Activated naive CD4-positive, alpha-beta T cell treated with anti-CD3 and anti-CD28 coated beads for 36 hours (primary cell): ENCODE measurements at regions not wholly inside any gene's neighbourhood (a gene's known extent, or its start where the extent isn't known, plus 50 kb on each side); places are given as distances from the start of the nearest gene placed in this dataset.

Experiments used
- CTCF ChIA-PET: fragments of 350-600 bp; sonication (Branson Sonifier 250); formaldehyde crosslinking; loops from one replicate; lab custom pipeline; 2021; ENCODE audit warnings: antibody characterized with exemption; lab: Charles Lee
- DNase-seq: peaks from one replicate; pipeline ENCODE4 v3.0.0-alpha.2; 2020
- H3K27ac Mint-ChIP-seq: one replicate; pipeline ENCODE4 v1.8.0; 2021; ENCODE audit warnings: mild to moderate bottlenecking, mixed read lengths
- H3K27me3 Mint-ChIP-seq: one replicate; pipeline ENCODE4 v1.8.0; 2021; ENCODE audit warnings: low read depth, mixed read lengths
- H3K36me3 Mint-ChIP-seq: one replicate; pipeline ENCODE4 v1.8.0; 2021; ENCODE audit warnings: low read depth, mixed read lengths
- H3K4me1 Mint-ChIP-seq: one replicate; pipeline ENCODE4 v1.8.0; 2021; ENCODE audit warnings: low read depth, mixed read lengths
- H3K4me3 Mint-ChIP-seq: one replicate; pipeline ENCODE4 v1.8.0; 2021; ENCODE audit warnings: mild to moderate bottlenecking, moderate library complexity, mixed read lengths
- H3K9me3 Mint-ChIP-seq: one replicate; pipeline ENCODE4 v1.8.0; 2021; ENCODE audit warnings: mixed read lengths
- intact Hi-C: fragments of 100-400 bp; cut with micrococcal nuclease; formaldehyde crosslinking; loops from one replicate; pipeline ENCODE4 v1.15.1; 2023

GRCh38 chr1:5349526-5349925 lies 642.7 kb downstream of the NPHP4 start:
- Mint-ChIP-seq H3K27ac (no peak overlapping the region), H3K4me3 (no peak overlapping the region)

DNA sequence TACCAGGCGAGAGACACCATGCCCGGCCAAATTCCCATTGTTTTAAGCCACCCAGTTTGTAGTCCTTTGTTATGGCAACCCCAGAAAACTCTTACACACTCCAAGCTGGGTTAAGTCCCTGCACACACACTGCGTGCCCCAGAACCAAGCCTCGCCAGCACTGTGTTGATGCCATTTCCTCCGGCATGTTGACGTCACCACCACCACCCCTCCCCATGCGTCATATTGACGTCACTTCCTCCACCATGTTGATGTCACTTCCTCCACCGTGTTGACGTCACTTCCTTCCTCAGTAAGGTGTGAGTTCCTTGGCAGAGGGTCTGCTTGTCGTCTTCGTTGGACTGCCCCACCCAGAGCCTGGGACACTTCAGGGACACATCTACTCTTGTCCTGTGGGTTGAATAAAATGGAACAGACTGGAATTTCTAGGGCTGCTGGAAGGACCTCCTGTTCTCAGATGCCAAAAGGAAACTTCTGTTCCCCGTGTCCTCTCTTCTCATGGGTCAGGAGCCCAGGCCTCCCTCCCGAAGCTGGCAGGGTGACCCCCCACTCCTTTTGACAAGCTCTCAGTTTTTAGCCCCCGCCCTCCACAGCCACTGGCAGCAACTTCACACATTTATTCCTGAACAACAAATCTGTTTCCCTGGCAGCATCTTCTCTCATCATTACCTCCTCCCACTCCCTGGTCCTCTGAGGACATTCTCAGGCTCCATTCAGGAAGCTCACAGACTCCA lies 643.3 kb downstream of the NPHP4 start:
- CTCF ChIA-PET = no interaction called here
- no peak for DNase-seq
- H3K27ac Mint-ChIP-seq = no peak overlapping the region
- H3K9me3 Mint-ChIP-seq = peaks cover 7% of the 10 kb centered on the region
- no peaks in the 10 kb centered on the region for H3K36me3 Mint-ChIP-seq
- peaks cover 15% of the 10 kb centered on the region for H3K4me1 Mint-ChIP-seq
- H3K4me3 Mint-ChIP-seq = no peak overlapping the region
- intact Hi-C loops = no loop called here
- H3K27me3 Mint-ChIP-seq = no peaks in the 10 kb centered on the region

More at GRCh38 chr1:5349526-5349925, 642.7 kb downstream of the NPHP4 start:
- Mint-ChIP-seq H3K36me3 (peaks cover 2% of the 10 kb centered on the region), H3K27me3 (no peaks in the 10 kb centered on the region), H3K4me1 (peaks cover 15% of the 10 kb centered on the region), H3K9me3 (peaks cover 7% of the 10 kb centered on the region)
- CTCF ChIA-PET = no interaction called here
- intact Hi-C loops = no loop called here
- DNase-seq = no peak

- Mint-ChIP-seq H3K27me3 (no peaks in the 10 kb centered on the region), H3K4me3 (no peak overlapping the region), H3K9me3 (peaks cover 7% of the 10 kb centered on the region), H3K4me1 (peaks cover 15% of the 10 kb centered on the region), H3K27ac (no peak overlapping the region), H3K36me3 (no peaks in the 10 kb centered on the region)
- intact Hi-C loops = no loop called here
- CTCF ChIA-PET = no interaction called here
- DNase-seq = no peak
These were observed 644.5 kb downstream of the NPHP4 start for GRCh38 chr1:5347726-5348125.

- intact Hi-C loops = no loop called here
- no peaks in the 10 kb centered on the region for H3K27me3 Mint-ChIP-seq
- H3K27ac Mint-ChIP-seq = no peak overlapping the region
- peaks cover 7% of the 10 kb centered on the region for H3K9me3 Mint-ChIP-seq
- CTCF ChIA-PET = no interaction called here
- peaks cover 17% of the 10 kb centered on the region for H3K4me1 Mint-ChIP-seq
- H3K4me3 Mint-ChIP-seq = no peak overlapping the region
- DNase-seq = no peak
- H3K36me3 Mint-ChIP-seq = no peaks in the 10 kb centered on the region
These were observed 646.7 kb downstream of the NPHP4 start for GRCh38 chr1:5345556-5345955.

DNA sequence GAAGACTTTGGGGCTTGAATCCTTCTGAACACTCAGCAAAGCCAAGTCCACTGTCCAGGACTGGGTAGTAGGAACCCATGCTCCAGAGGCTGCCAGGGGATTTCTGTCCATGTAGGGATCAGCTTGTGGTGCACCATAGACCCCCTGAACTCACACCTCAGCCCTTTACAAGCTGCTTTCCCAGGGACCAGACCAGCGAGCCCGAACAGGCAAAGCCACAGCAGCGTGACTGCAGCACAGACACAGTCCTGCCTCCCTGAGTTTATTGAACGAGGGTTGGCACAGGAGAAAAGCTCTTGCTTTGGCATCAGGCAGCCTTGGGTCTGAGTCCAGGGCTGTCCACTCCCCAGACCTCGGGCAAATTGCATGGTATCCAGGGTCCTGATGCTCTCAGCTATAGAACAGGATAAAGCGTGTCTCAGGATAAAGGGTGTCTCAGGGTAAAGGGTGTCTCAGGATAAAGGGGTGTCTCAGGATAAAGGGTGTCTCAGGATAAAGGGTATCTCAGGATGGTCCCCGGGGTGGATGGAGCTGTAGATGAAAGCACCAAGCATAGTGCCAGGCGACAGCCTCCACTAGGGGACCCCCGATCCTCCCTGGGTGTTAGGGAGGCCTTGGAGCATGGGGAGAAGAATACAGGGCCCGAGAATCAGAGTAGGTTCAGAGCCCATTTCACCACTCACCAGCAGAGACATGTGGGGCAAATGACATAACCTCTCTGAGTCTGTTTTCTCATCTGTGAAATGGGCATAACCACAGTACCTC lies 648.8 kb downstream of the NPHP4 start:
- Mint-ChIP-seq H3K27ac (no peak overlapping the region), H3K4me3 (no peak overlapping the region), H3K27me3 (no peaks in the 10 kb centered on the region), H3K36me3 (no peaks in the 10 kb centered on the region), H3K4me1 (peaks cover 3% of the 10 kb centered on the region), H3K9me3 (peaks cover 3% of the 10 kb centered on the region)
- CTCF ChIA-PET = no interaction called here
- no peak for DNase-seq
- intact Hi-C loops = no loop called here

GRCh38 chr1:5342830-5343229 lies 649.4 kb downstream of the NPHP4 start:
- H3K27me3 Mint-ChIP-seq = no peaks in the 10 kb centered on the region
- H3K36me3 Mint-ChIP-seq = no peaks in the 10 kb centered on the region
- intact Hi-C loops = no loop called here
- no peak for DNase-seq
- H3K27ac Mint-ChIP-seq = no peak overlapping the region
- CTCF ChIA-PET = no interaction called here
- H3K4me1 Mint-ChIP-seq = peaks cover 9% of the 10 kb centered on the region
- H3K9me3 Mint-ChIP-seq = peaks cover 3% of the 10 kb centered on the region
- H3K4me3 Mint-ChIP-seq = no peak overlapping the region

DNA sequence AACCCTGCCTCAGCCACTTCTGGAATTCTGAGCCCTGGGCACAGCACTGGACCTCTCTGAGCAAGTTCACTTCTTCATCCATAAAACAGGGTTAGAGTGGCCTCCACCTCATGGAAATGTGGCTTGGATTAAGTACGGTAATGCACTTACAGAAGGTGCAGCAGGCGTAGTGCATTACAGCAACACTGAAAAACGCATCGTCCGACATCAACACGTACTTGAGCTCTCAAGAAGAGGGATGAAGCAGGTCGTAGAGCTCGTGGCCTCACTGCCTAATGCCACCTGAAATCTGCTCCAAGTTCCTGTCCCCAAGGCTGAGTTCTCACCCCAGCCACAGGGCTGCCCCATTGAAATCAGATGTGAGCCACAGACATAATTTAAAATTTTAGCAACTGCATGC lies 650.1 kb downstream of the NPHP4 start:
- Mint-ChIP-seq H3K4me1 (peaks cover 15% of the 10 kb centered on the region), H3K27ac (no peak overlapping the region), H3K9me3 (peaks cover 3% of the 10 kb centered on the region), H3K4me3 (no peak overlapping the region), H3K36me3 (no peaks in the 10 kb centered on the region), H3K27me3 (no peaks in the 10 kb centered on the region)
- intact Hi-C loops = no loop called here
- CTCF ChIA-PET = no interaction called here
- no peak for DNase-seq

GRCh38 chr1:5341471-5341870 lies 650.8 kb downstream of the NPHP4 start:
- Mint-ChIP-seq H3K27ac (no peak overlapping the region), H3K9me3 (no peaks in the 10 kb centered on the region), H3K27me3 (no peaks in the 10 kb centered on the region), H3K4me3 (no peak overlapping the region), H3K4me1 (peaks cover 20% of the 10 kb centered on the region), H3K36me3 (no peaks in the 10 kb centered on the region)
- DNase-seq = no peak
- intact Hi-C loops = no loop called here
- CTCF ChIA-PET = no interaction called here

DNA sequence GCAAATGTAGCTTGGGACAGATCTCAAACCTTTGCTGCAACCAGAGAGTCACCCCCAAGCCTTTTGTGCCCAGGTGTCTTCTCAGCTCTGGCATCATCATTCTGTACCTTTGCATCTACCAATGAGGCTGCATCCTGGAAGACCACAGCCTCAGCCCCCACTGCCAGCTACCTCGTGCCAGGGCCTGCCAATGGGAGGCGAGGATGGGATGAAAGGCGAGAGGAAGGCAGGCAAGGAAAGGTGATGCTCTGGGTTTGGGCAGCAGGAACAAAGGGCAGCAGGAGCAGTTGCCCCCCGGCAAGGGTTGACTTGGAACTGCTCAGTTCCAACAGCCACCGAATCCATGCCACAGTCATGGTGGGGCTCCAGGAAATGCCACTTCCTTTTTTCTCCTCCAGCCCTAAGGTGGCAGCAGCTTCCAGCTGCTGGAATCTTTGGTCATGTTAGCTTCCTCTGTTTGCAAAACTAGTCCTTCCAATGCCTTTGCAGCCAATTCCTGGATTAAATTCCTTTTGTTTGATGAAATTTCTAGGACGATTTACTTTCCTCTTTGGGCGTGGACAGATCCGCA lies 651.6 kb downstream of the NPHP4 start:
- peaks cover 25% of the 10 kb centered on the region for H3K4me1 Mint-ChIP-seq
- CTCF ChIA-PET = no interaction called here

DNA sequence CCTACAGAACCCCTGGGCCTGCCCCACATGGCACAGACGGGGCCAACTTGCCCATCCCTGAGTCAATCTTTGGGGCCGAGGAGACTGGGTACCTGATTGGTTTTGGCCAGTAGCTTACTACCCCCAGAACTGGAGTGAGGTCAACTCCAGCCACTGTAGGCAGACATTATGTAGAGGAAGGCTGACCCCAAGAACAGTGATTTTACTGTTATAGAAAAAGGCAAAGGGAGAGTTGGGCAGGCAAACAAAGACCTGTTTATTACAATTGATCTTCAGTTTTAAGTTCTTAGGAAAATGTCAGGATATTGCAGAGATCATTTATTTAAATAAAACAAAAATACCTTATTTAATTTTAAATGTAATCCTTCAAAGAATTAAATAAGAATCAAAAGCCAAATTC lies 653.8 kb downstream of the NPHP4 start:
- H3K4me1 Mint-ChIP-seq = peaks cover 28% of the 10 kb centered on the region
- intact Hi-C loops = no loop called here
- H3K27ac Mint-ChIP-seq = no peak overlapping the region
- CTCF ChIA-PET = no interaction called here
- no peak overlapping the region for H3K4me3 Mint-ChIP-seq
- no peaks in the 10 kb centered on the region for H3K27me3 Mint-ChIP-seq
- no peaks in the 10 kb centered on the region for H3K9me3 Mint-ChIP-seq
- no peak for DNase-seq
- peaks cover 2% of the 10 kb centered on the region for H3K36me3 Mint-ChIP-seq

More for the DNA sequence above, 651.6 kb downstream of the NPHP4 start:
- Mint-ChIP-seq H3K27ac (no peak overlapping the region), H3K27me3 (no peaks in the 10 kb centered on the region), H3K36me3 (no peaks in the 10 kb centered on the region), H3K9me3 (no peaks in the 10 kb centered on the region), H3K4me3 (no peak overlapping the region)
- intact Hi-C loops = no loop called here
- DNase-seq = no peak

- CTCF ChIA-PET = no interaction called here
- intact Hi-C loops = no loop called here
- H3K4me3 Mint-ChIP-seq = no peak overlapping the region
- peaks cover 63% of the 10 kb centered on the region for H3K4me1 Mint-ChIP-seq
- H3K27ac Mint-ChIP-seq = no peak overlapping the region
- no peaks in the 10 kb centered on the region for H3K27me3 Mint-ChIP-seq
- no peak for DNase-seq
- H3K36me3 Mint-ChIP-seq = peaks cover 2% of the 10 kb centered on the region
- H3K9me3 Mint-ChIP-seq = peaks cover under 1% of the 10 kb centered on the region
These were observed 658.9 kb downstream of the NPHP4 start for GRCh38 chr1:5333291-5333690.

DNA sequence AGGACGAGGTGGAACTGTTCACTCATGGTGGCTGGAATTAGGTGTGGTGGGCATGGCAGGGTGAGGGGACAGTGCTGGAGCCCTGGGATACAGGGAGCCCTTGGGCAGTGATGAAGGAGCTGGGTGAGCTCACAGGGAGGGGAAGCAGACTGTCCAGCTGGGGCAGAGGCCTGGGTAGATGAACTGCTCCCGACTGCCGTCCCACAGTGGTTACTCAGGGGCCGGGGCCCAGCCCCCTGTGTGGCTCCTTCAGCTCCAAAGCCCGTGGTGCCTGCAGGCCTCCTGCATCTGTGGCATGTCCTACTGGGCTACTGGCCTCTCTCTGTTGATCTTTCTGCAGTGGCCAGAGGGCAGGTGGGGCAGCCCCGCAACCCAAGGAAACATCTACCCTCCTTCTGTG lies 661.1 kb downstream of the NPHP4 start:
- Mint-ChIP-seq H3K9me3 (peaks cover 18% of the 10 kb centered on the region), H3K27ac (no peak overlapping the region), H3K4me3 (no peak overlapping the region), H3K36me3 (peaks cover 15% of the 10 kb centered on the region), H3K4me1 (peaks cover 57% of the 10 kb centered on the region), H3K27me3 (no peaks in the 10 kb centered on the region)
- CTCF ChIA-PET = no interaction called here
- intact Hi-C loops = no loop called here
- DNase-seq = no peak
